ENCODE measurements at regions not wholly inside any gene's neighbourhood (a gene's known extent, or its start where the extent isn't known, plus 50 kb on each side); places are given as distances from the start of the nearest gene placed in this dataset.
"Not testable (repeated sequence)": the region's sequence is repeated elsewhere in the genome, so short reads cannot be mapped to it uniquely, and the experiment has no call there.

DNA sequence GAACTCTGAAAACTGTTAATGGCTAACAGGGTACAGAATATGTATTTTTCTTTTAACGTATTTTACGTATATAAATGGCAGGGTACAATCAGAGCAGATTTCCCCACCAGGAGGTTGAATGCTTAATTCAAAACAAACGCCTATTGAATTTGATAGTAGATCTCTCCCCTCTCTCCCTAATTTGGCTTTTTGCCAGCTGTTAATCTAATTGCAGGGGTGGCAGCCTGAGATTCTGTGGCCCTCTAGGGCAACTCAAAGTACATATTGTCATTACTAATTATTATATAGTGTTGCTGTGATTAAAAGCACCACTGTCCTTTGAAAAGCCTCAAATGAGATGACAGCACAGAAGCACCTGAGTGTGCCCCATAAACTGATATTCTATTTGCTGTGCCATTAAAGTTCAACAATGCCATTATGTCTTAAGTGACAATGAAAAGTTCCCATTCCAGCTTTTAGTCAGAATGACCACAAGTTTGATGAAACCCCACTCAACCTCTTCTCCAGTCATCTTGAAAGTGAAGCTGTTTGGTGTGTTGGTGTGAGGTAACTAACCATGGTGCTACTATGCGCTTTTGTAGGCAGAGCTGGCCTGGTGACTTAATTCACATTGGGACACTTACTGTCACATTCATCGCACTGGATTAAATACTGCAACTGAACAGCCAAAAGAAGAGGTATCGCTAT lies 351.4 kb downstream of the KCNRG start:
- no peak for DNase-seq

DNA sequence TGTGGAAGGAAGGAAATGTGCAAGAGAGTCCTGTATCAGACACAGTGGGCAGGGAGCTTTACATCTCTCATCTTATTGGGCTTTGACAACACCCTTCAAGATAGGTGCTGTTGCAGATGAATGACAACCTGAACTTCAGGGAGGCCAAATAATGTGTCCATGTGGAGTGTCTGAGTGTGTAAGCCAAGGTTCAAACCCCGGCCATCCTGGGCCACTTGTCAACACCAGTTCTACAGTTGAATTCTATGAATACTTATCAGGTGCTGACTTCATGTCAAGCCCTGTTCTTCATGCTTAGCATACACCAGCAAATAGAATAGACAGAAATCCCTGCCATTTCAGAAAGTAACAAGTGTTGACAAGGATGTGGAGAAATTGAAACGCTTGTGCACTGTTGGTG lies 354.4 kb downstream of the KCNRG start:
- no peak for DNase-seq

DNA sequence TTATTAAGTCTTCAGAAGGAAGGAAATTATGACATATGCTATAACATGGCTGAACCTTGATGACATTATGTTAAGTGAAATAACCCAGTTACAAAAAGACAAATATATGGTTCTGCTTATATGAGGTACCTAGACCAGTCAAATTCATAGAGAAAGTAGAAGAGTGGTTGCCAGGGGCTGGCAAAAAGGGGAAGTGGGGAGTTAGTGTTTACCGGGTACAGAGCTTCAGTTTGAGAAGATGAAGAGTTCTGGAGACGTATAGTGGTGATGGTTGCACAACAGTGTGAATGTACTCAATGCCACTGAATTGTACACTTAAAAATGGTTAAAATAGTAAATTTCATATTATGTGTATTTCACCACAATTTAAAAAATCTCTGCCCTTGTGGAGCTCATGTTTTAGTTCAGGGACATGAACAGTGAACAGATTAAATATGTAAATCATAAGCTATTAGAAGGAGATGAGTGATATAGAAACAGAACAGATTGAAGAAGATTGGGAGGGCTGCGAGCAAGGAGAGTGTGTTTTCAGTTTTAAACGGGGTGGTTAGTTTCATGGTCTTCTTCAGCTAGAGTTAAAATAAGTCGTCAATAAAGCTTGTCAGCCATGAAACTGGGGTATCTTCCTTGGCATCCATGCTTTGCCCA lies 355.2 kb downstream of the KCNRG start:
- no peak for DNase-seq

DNA sequence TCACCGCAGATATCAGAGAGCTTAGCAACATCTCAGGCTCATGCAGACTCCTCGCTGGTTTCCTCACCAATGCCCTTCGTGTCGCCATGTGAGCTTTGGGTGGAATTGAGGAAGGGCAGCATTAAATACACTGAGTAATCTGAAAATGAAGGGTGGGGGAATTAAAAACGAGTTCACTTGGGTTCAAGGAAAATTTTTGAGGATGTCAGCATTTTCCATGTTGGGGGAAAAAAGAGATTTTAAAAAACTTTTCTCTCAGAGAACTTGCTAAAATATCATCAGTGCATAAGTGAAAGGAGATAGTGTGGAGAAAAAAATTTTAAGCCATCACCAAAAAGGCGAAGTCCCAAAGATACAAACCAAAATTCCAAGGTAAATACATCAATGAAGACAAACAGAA lies 359.3 kb downstream of the KCNRG start:
- no peak for DNase-seq

DNA sequence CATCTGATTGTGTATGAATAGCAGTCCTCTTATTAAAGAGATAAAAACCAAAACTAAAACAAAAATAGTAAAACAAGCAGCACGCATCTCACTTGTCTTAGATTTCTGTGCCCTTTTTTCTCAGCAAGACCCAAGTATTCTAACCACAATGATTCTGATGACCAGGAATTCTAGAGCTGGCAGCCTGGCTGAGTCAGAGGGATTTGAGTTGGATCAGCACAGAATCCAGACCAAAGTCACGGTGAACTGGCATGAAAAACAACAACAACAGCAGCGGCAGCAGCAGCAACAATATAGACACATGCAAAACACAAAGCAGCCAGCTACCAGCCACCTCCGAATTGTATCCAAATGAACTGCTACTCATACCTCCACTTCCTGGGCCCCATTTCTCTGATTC lies 360.5 kb downstream of the KCNRG start:
- DNase-seq: no peak

DNA sequence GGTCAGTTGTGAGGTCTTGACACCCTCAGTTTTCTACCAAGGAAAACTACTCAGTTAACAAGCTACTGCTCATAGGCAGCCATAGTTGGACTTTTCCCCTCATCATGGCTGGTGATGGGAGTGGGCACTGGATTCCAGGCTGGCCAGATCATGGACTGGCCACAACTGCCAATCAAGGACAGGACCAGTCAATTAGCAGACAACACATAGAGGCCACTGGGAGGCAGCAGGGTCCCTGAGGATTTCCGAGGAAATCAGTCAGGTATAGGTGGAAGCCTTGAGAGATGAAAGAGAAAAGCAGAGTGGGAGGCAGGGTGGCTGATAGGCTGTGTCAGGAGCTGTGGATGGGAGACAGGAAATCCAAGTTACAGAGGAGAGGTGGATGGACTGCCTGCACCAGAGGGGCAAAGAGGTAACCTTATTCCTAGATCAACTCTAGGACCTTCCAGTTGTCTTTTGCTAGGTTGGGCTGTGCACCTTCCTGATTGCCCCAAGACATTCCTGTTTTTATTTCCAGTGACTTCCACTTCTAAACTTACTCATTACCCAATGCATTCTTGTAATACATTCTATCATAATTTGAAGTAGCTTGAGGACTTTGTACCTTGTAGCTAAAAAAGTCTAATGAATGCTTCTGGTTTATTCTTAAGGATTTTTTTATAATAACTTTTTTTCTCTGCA lies 361.8 kb downstream of the KCNRG start:
- DNase-seq: no peak

DNA sequence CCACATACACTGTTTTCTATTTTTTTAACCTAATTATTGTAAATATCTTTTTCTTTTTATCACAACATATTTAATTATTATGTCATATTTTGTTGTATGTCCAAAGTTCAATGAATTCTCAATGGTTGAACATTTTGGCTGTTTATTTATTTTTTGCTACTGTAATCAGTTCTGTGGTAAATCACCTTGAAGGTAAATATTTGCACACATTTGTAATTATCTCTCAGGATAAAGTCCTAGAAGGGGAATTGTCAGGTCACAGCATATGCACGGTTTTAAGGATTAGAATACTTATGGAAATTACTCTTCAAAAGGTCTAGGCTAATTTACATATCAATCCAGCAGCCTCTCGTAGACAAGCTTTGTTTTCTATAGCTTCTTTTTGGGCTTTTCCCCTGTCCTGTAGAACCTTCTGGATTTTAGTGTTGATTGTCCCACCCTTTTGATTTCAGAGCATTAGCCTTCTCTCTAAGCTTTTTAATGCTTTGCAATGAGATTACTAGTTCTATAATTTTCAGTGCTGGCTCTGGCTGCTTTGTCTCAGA lies 362.6 kb downstream of the KCNRG start:
- DNase-seq: no peak

DNA sequence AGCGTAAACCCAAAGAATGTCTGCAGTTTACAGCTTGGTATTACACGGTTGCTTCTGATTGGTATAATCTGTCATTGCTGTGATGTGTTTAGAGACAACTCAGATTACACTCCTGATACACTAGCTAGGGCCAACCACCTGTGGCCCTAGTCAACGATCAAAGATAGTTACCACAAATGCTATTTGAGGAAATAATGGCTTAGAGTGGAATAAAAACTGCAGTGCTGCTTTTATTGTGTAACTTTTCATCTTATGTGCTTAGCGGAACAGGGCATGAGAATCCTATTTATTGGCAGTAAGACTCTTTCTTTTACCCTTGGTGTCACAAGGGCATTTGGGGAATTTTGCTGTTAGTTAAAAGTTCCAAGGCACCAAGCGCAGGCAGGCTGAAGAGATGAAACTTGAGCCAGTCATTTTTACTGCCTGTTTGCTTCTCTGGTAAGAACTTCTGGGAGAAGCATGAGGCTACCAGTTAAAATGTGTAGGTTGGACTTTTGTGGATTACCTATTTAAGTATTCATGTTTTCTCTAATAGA lies 363.3 kb downstream of the KCNRG start:
- no peak for DNase-seq

DNA sequence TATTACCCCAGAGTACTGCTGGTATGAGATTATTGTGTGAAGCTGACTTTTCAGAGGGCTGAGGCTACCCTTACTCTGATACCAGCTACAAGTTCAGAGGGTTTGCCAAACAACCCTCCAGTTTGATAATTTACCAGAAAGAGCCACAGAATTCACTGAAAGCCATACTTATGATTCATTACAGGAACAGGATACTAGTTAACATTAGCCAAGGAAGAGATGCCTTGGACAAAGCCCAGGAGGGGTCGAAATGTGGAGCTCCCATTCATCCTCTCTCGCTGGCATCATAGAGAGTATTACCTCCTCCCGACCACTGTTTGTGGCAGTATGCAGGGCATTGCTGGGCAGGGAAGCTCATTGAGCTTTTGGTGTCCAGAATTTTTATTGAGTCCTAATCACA lies 364.3 kb downstream of the KCNRG start:
- DNase-seq: no peak

DNA sequence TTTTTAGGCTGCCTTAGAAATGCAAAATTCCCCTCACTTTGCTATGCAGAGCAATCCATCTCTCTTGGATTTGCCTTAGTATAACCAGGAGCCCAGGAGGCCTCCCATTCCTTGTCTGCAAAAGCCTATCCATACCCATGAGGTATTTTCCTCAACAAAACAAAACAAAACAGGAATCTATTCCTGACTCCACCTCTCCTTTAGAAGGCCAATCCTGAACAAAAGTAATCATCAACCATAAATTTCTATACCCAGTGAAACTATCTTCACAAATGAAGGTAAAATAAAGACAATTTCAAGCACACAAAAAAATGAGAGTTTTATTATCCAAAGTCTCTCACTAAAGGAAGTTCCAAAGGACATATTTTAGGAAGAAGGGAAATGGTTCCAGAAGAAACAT lies 365.7 kb downstream of the KCNRG start:
- no peak for DNase-seq

DNA sequence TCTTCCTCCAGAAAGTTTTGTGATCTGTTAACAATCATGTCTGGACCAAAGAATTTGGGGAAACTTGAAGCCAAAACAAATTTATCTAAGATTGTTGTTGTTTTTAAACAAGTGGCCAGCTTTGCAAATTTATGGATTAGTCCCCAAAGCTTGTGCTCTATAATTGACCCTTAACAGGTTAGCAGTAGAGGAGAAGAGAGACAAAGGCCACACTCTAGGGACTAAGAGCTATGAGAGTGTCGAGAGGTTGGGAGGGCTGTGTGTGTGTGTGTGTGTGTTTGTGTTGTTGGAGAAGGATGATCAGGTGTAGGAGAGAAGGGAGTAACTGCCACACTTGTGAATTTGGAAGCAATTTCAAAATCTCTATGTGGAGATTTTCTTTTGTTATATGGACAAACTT lies 367.3 kb downstream of the KCNRG start:
- DNase-seq: no peak

DNA sequence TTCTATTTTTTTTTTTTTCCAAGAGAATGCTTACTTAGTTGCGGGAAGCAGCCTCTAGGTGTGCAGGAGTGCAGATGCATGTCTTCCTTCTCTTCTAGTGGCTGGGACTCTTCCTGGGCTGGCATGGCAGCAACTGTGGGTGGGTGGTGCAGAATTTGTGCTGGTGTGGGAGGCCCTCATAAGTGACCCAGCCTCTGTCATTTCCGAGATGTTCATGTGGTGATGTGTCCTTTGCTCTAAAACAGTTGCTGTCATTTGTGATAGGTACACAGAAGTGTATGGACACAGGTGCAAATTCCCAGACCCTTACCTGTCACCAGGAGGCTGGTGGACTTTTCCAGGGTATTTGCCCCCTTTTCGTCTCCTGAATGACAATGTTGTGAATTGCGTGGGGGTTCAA lies 367.7 kb downstream of the KCNRG start:
- DNase-seq: no peak

DNA sequence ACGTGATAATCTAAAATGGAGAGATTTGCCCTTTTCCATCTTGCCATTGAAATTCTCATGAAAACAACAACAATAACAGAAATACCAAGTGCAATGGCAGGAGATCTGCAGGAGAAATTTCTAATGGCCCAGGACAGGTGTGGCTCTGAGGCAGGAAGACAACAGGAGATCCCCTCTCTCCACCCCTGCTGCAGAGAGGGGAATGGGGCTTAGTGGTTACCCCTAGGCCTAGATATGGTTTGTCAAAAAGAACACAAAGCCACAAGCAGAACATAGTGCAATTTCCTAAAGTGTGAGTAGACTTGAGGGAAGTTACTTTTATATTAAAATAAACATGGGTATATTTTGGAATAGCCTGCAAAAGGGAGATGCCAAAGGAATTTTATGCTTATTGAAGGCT lies 369.5 kb downstream of the KCNRG start:
- no peak for DNase-seq

DNA sequence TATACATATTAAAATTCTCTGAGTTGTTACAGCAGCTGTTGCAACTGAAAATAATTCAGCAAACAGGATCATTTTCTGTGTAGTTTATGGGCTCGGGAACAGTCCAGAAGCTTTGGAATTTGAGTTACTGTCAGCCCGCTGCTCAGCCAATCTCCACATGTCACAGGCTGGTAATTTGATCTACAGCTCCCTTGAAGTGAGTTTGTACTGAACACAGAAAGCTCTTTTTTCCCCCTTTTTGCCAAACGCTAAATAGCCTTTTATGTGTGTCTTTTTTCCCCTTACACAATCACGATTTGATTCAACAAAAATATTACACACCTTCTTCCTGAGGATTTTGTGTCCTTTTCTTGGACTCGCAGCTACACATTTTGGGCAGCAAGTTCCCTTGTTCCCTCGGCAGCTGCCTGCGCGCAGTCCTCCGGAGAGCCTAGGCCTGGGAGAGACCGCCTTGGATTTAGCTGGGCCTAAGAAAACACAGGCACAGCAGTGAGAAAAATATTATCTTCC lies 371.4 kb downstream of the KCNRG start:
- DNase-seq: no peak

DNA sequence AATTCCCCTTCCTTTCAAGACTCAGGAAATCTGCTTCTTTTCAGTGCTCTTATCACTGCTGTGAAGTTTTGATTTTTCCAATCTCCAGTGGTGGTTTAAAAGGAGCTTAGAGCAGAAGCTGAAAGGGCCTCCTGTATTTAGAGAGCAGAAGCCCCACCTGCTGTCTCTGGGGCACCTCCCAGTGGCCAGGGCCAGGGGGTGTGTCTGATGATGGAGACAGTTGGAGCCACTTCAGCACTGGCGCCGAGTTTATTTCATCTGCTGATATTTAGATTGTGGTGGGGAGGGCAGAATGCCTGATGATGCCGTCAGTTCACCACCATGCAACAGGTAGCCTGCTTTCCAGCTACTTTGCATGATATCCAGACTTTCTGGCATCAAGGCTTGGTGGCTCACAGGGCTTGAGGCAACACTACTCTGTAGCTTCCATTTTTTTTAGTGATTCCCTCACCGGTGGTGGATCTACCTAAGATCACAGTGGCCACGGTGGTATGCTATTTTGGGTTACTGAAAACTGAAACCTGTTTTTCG lies 371.9 kb downstream of the KCNRG start:
- DNase-seq: peak; percentile 17

DNA sequence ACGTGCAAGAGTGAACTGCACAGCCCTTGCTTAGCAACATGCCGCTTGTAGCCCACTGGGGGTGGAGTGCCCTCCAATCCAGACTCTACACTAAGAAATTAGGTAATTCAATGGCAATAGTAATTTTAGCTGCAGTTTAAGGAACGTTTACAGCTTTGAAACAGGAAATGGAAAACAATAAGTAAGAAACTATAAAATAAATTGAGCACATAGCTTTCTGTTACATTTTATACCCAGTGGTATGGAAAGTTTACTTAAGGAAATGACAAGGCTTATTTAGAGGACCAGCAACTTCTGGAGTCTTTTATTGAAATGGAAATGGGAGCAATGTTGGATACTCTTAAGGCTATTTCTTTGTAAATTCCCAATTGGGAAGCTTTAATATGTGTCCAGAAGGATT lies 373.2 kb downstream of the KCNRG start:
- DNase-seq: no peak

DNA sequence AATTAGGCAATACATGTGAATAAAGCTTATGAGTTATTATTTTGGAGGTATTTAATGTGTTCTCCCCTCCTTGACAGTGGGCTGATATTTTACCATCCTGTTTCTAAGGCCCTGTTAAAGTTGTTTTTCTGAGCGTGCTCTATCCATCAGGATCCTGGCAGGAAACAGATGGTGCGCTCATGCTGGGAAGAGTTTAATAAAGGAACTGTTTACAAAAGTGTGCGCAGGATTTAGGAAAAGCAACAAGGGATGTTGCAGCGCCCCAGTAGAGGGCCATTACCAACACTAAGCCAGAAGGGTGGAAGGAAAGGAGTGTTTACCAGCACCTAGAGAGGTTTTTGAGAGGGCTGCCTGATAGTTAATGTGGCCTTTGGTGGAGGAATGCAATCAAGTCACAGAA lies 374.5 kb downstream of the KCNRG start:
- no peak for DNase-seq

DNA sequence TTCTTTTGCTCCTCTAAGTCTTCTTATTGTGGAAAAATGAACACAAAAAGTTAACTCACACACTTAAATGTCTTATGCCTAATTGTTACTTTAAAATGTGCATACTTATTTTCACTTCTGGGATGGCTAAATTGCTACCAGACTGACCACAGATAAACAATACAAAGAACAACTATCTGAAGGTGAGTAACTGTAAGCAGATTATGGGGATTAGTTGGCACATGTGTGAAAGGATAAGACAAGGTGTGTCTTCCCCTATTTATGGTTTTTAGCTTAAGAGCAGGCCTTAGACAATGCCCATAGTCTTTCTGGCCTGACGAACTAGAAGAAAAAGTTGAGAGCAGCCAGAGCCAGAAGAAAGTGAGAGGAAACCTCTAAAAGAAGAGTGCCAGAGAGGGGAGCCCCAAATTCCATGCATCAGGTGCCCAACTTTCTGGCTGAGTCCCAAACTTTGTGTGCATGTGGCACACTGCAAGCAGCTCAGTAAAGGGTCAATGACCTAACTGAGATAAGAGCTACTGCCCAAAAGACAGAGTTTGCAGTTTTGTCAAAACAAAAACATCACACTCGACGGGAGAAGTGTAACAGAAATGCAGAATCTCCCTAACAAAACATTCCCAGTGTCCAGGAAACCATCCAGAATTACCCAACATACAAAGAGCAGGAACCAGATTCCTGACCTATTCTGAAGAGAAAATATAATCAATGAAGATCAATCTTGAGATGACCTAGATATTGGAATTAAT lies 375.4 kb downstream of the KCNRG start:
- no peak for DNase-seq

DNA sequence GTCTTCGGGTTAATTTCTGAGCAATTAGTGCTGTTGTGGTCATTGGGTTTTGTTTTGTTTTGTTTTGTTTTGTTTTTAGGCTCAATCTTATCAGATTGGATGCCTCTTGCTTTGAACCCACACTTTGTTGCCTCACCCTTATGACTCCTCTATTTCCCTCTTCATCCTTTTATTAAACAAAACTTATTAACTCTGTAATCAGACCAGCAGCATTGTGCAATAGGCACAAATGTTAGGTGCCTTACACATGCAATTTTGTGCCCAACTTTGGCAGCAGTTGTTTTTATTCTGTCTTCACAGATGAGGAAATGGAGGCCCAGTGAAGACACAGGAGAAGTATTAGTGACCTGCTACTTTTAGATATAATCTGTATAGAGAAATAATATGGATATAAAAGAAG lies 377.7 kb downstream of the KCNRG start:
- no peak for DNase-seq

DNA sequence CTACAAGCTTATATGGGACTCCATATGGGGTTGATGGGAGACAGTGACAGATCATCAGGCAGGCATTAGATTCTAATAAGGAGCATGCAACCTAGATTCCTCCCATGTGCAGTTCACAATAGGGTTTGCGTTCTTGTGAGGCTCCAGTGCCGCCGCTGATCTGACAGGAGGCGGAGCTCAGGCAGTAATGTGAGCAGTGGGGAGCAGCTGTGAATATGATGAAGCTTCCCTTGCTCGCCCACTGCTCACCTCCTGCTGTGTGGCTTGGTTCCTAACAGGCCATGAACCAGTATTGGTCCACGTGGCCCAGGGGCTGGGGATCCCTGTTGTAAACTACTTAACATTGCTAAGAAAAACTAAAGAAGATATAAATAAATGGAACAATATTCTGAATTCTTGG lies 378.4 kb downstream of the KCNRG start:
- DNase-seq: no peak

DNA sequence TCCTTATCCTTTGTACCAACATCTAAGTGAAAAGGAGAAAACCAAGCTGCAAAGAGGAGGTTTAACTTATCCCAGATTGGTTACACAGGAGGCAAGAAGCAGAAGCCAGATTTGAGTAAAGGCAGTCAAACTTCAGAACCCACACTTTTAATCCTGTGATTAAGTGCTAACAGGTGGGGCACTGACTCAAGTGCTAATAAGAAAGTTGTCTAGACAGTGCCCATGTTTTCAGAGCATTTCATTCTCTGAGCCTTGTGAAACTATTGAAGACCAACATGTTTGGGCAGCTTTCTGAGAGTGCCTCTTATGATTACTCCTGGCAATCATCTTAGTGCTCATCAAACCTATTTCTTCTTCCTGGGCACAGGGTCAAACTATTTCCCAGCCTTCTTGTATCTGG lies 380.8 kb downstream of the KCNRG start:
- no peak for DNase-seq

DNA sequence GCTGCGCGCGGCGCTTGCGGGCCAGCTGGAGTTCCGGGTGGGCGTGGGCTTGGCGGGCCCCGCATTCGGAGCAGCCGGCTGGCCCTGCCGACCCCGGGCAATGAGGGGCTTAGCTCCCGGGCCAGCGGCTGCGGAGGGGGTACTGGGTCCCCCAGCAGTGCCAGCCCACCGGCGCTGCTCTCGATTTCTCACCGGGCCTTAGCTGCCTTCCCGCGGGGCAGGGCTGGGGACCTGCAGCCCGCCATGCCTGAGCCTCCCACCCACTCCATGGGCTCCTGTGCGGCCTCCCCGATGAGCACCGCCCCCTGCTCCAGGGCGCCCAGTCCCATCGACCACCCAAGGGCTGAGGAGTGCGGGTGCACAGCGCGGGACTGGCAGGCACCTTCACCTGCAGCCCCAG lies 381.4 kb downstream of the KCNRG start:
- not testable (repeated sequence) for DNase-seq

Data from stimulated activated CD4-positive, alpha-beta T cell treated with anti-CD3 and anti-CD28 coated beads, Interleukin-12 subunit alpha, Interleukin-12 subunit beta, amount 100 ng/mL, for 4 hours (primary cell).